GM10248 (cell line): ENCODE measurements at regions not wholly inside any gene's neighbourhood (a gene's known extent, or its start where the extent isn't known, plus 50 kb on each side); places are given as distances from the start of the nearest gene placed in this dataset.

Source experiments
- CTCF ChIA-PET: fragments of 300-600 bp; sonication (Branson Sonifier 250); formaldehyde crosslinking; extraction: SDS; loops from one replicate; lab custom pipeline; 2021; ENCODE audit warnings: antibody characterized with exemption; lab: Yijun Ruan, JAX
- POLR2A ChIA-PET: fragments of 350-650 bp; sonication (Branson Sonifier 250); formaldehyde crosslinking; extraction: SDS; loops from one replicate; lab custom pipeline; 2020; ENCODE audit warnings: antibody characterized with exemption; lab: Yijun Ruan, JAX
- DNase-seq: peaks from one replicate; pipeline ENCODE4 v3.0.0; 2012; ENCODE audit errors: extremely low spot score
- TF ChIP-seq, protein P1 (sequence below): IDR thresholded peaks from 2 replicates; pipeline ENCODE4 v1.5.1; 2012; ENCODE audit warnings: mild to moderate bottlenecking, low read depth; ENCODE audit errors: extremely low read depth, missing control alignments, control extremely low read depth

DNA sequence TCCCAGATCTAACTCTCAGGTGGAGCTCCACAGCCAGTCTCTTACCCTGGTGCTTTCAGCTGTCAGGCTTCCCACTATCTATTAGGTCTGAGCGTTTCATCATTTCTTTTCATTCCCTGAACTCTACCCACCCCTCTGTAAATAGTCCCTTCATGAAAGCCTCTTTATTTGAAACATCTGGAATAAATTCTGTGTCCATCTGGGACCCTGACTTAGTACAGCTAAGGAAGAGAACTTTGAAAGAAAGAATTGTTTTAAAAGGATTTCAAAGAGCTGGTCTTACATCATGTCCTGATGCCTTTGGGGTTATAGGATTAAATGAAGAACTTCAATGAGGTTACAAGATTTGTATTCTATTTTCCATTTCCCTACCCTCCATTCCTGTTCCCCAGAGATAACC is 388.5 kb upstream of the CA10 start:
- TF ChIP-seq, protein P1, sequence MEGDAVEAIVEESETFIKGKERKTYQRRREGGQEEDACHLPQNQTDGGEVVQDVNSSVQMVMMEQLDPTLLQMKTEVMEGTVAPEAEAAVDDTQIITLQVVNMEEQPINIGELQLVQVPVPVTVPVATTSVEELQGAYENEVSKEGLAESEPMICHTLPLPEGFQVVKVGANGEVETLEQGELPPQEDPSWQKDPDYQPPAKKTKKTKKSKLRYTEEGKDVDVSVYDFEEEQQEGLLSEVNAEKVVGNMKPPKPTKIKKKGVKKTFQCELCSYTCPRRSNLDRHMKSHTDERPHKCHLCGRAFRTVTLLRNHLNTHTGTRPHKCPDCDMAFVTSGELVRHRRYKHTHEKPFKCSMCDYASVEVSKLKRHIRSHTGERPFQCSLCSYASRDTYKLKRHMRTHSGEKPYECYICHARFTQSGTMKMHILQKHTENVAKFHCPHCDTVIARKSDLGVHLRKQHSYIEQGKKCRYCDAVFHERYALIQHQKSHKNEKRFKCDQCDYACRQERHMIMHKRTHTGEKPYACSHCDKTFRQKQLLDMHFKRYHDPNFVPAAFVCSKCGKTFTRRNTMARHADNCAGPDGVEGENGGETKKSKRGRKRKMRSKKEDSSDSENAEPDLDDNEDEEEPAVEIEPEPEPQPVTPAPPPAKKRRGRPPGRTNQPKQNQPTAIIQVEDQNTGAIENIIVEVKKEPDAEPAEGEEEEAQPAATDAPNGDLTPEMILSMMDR = no peak
- CTCF ChIA-PET = no interaction called here
- DNase-seq = no peak
- POLR2A ChIA-PET = no interaction called here

DNA sequence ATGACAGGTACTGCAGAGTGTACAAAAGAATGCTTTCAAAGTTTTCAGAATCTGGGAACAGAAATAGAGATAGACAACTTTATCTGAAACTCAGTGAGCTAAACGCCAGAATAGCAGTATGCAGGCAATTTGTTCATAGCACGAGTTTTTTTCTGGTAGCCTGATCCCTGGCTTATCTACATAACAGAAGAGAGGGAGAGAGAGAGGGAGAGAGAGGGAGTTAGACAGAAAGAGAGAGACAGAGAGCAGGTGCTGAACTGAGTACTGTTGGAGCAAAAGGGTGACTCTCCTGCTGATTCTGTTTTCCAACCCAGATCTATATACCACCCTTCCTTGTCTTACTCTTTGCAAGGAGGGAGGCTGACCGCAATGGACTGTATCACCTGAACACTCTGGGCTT is 388.0 kb upstream of the CA10 start:
- DNase-seq = no peak
- TF ChIP-seq, protein P1 = no peak
- POLR2A ChIA-PET = no interaction called here
- CTCF ChIA-PET = no interaction called here

DNA sequence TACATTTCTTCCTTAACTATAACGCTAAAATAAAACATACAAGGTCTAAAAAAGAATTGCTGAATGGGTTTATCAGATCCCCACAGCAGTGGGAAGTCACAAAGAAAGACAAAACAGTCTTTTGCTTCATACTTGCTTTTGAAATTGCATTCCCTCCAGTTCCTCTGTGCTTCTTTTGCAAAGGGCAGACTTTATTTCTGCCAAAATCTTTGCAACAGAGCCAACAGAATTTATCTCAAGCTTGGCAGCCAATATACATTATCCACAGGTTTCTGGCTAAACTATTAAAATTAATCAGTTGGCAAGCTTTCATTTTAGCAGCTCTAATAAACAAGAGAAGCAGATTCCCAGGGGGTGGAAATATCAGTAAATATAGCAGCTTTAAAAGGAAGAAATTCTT is 378.9 kb upstream of the CA10 start:
- TF ChIP-seq, protein P1 = no peak
- POLR2A ChIA-PET = no interaction called here
- CTCF ChIA-PET = no interaction called here
- DNase-seq = no peak

DNA sequence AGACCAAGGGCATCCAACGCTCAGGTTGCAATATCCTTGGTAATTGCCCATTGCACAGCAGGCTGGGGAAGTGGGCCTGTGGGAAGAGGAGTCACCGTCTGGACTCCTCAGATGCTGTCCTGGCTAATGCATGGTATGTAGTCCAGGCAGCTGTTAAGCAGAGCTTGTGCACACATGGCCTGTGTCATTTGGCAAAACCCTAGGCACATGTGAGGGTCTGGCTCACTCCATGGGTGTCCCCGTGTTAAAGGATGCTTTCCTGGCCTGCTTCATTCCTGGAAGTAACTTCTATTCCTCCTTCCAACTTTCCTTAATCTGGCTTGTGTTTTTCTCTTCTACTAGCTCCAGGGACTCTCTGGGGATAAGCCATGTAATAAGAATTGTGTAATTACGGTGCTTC is 378.0 kb upstream of the CA10 start:
- ChIA-PET POLR2A (no interaction called here), CTCF (interaction anchor here (1.0 kb wide), 1 partner anchor 13 kb away, joined by 3 read pairs; no protein-coding TSS in a partner anchor)
- DNase-seq = no peak
- TF ChIP-seq, protein P1 = no peak

DNA sequence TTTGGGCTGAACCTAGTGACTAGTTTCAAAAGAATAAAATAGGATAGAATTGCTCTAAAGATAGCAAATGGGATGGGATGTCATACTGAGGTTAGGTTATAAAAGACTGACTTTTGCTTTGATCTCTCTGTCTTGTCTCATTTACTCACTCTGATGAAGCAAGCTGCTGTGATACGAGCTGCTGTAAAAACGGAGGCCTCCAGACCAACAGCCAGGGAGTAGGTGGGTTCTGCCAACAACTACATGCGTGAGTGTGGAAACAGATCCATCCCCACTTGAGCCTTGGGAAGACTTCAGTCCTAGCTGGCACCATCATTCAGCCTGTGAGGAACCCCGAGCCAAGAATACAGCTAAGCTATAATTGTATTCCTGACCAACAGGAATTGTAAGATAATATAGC is 373.9 kb upstream of the CA10 start:
- CTCF ChIA-PET = interaction anchor here (0.9 to 1.3 kb wide), 2 partner anchors 11 to 37 kb away, joined by 3 to 4 read pairs; no protein-coding TSS in a partner anchor
- POLR2A ChIA-PET = no interaction called here
- DNase-seq = no peak
- TF ChIP-seq, protein P1 = no peak

DNA sequence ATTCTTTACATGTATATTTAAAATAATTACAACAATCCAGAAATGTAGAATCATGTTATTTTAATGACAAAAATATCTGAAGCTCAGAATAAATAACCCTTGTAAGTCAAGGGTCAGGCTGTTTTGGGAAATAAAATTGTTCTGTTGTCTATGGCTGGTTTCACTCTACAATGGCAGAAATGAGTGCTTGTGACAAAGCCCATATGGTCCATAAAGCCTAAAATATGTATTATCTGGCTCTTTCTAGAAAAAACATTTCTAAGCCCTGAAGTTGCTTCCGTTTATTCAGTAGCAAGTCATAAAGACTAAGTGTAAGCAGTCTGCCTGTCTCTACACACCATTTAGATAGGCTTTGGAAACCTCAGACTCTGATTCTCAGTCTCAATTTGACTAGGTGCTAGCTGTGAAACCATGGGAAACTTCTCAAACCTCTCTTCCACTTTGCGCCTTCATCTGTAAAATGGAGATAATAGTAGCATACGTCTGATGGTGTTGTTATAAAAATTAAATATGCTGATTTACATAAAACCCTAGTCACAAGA is 365.7 kb upstream of the CA10 start:
- CTCF ChIA-PET = interaction anchor here (0.8 kb wide), 1 partner anchor 12 kb away, joined by 3 read pairs; no protein-coding TSS in a partner anchor
- TF ChIP-seq, protein P1 = no peak

More for the DNA sequence above, 365.7 kb upstream of the CA10 start:
- POLR2A ChIA-PET = no interaction called here
- DNase-seq = no peak
